ENCODE measurements at regions not wholly inside any gene's neighbourhood (a gene's known extent, or its start where the extent isn't known, plus 50 kb on each side); places are given as distances from the start of the nearest gene placed in this dataset.

GRCh38 chr2:11997142-11997541, 250.7 kb downstream of the LPIN1 start:
- Histone ChIP-seq H3K27ac (no peak overlapping the region), H3K4me3 (no peak overlapping the region), H3K36me3 (no peaks in the 10 kb centered on the region), H3K9me3 (peaks cover 0 to 4% (median 0%) of the 10 kb centered on the region in 3 donors), H3K27me3 (no peaks in the 10 kb centered on the region), H3K4me1 (no peaks in the 10 kb centered on the region)
- intact Hi-C loops (cut with DNase I; ENCODE audit: low total_unique reads): no loop called here
- TF ChIP-seq CTCF (IDR thresholded peaks at IDR 0.05): no peak
- no peak for DNase-seq

- Histone ChIP-seq H3K36me3 (no peaks in the 10 kb centered on the region), H3K27me3 (no peaks in the 10 kb centered on the region), H3K27ac (no peak overlapping the region), H3K4me1 (no peaks in the 10 kb centered on the region), H3K9me3 (peaks cover 0 to 4% (median 0%) of the 10 kb centered on the region in 3 donors), H3K4me3 (no peak overlapping the region)
- no peak for TF ChIP-seq CTCF (IDR thresholded peaks at IDR 0.05)
- no peak for DNase-seq
- intact Hi-C loops (cut with DNase I; ENCODE audit: low total_unique reads): no loop called here
Measured at GRCh38 chr2:11998218-11998617, 251.8 kb downstream of the LPIN1 start.

- intact Hi-C loops (cut with DNase I; ENCODE audit: low total_unique reads): no loop called here
- no peak overlapping the region for H3K27ac ChIP-seq
- H3K27me3 ChIP-seq: no peaks in the 10 kb centered on the region
- peaks cover 0 to 4% (median 0%) of the 10 kb centered on the region in 3 donors for H3K9me3 ChIP-seq
- no peaks in the 10 kb centered on the region for H3K36me3 ChIP-seq
- TF ChIP-seq CTCF (IDR thresholded peaks at IDR 0.05): no peak
- DNase-seq: no peak
- no peaks in the 10 kb centered on the region for H3K4me1 ChIP-seq
- no peak overlapping the region for H3K4me3 ChIP-seq
Measured at GRCh38 chr2:11998626-11999378, 252.4 kb downstream of the LPIN1 start.

- Histone ChIP-seq H3K36me3 (no peaks in the 10 kb centered on the region), H3K4me1 (no peaks in the 10 kb centered on the region), H3K27ac (no peak overlapping the region), H3K4me3 (no peak overlapping the region), H3K9me3 (no peaks in the 10 kb centered on the region), H3K27me3 (no peaks in the 10 kb centered on the region)
- no peak for TF ChIP-seq CTCF (IDR thresholded peaks at IDR 0.05)
- no peak for DNase-seq
- intact Hi-C loops (cut with DNase I; ENCODE audit: low total_unique reads): no loop called here
Measured at GRCh38 chr2:12001621-12002020, 255.2 kb downstream of the LPIN1 start.

- Histone ChIP-seq H3K4me3 (no peak overlapping the region), H3K27me3 (no peaks in the 10 kb centered on the region), H3K27ac (no peak overlapping the region), H3K36me3 (no peaks in the 10 kb centered on the region), H3K9me3 (no peaks in the 10 kb centered on the region), H3K4me1 (no peaks in the 10 kb centered on the region)
- intact Hi-C loops (cut with DNase I; ENCODE audit: low total_unique reads): no loop called here
- no peak for TF ChIP-seq CTCF (IDR thresholded peaks at IDR 0.05)
- DNase-seq: no peak
Measured at GRCh38 chr2:12002215-12002614, 255.8 kb downstream of the LPIN1 start.

Data from tibial artery (tissue), 4 donors.